BLaER1 (cell line): ENCODE measurements at regions not wholly inside any gene's neighbourhood (a gene's known extent, or its start where the extent isn't known, plus 50 kb on each side); places are given as distances from the start of the nearest gene placed in this dataset.

Experiments
- H3K27ac ChIP-seq: shearing (Covaris generic); formaldehyde crosslinking; 2 replicates; pipeline ENCODE4 v1.8.1; 2022
- H3K27me3 ChIP-seq: shearing (Covaris generic); formaldehyde crosslinking; 2 replicates; pipeline ENCODE4 v1.8.1; 2022
- H3K36me3 ChIP-seq: shearing (Covaris generic); formaldehyde crosslinking; 2 replicates; pipeline ENCODE4 v1.8.1; 2022
- H3K4me1 ChIP-seq: shearing (Covaris generic); formaldehyde crosslinking; 2 replicates; pipeline ENCODE4 v1.8.1; 2022
- H3K4me2 ChIP-seq: shearing (Covaris generic); formaldehyde crosslinking; 2 replicates; pipeline ENCODE4 v1.8.1; 2022
- H3K4me3 ChIP-seq: shearing (Covaris generic); formaldehyde crosslinking; 2 replicates; pipeline ENCODE4 v1.8.1; 2022
- H3K9ac ChIP-seq: shearing (Covaris generic); formaldehyde crosslinking; 2 replicates; pipeline ENCODE4 v1.8.1; 2022
- H3K9me3 ChIP-seq: shearing (Covaris generic); formaldehyde crosslinking; 2 replicates; pipeline ENCODE4 v1.8.1; 2022
- H4K20me1 ChIP-seq: shearing (Covaris generic); formaldehyde crosslinking; 2 replicates; pipeline ENCODE4 v1.8.1; 2022
- Cebpa-rat ChIP-seq: shearing (Covaris generic); IDR thresholded peaks from 2 replicates; pipeline ENCODE4 v1.8.1; 2022

- H3K27ac ChIP-seq = no peak overlapping the region
These were observed 139.0 kb upstream of the JADE1 start for GRCh38 chr4:128670513-128670912.

GRCh38 chr4:128668566-128668965 lies 140.9 kb upstream of the JADE1 start:
- Histone ChIP-seq H3K27me3 (no peaks in the 10 kb centered on the region), H3K9ac (no peak overlapping the region), H4K20me1 (no peaks in the 10 kb centered on the region), H3K9me3 (peaks cover 13% of the 10 kb centered on the region; the same call in 1 of the 2 replicates), H3K36me3 (no peaks in the 10 kb centered on the region), H3K27ac (no peak overlapping the region), H3K4me2 (no peak overlapping the region), H3K4me1 (no peaks in the 10 kb centered on the region), H3K4me3 (no peak overlapping the region)
- no peak for TF ChIP-seq Cebpa-rat

More at GRCh38 chr4:128670513-128670912, 139.0 kb upstream of the JADE1 start:
- Histone ChIP-seq H3K4me3 (no peak overlapping the region), H3K4me1 (peaks cover 12% of the 10 kb centered on the region), H3K27me3 (no peaks in the 10 kb centered on the region), H3K9me3 (peaks cover 15% of the 10 kb centered on the region; the same call in 1 of the 2 replicates), H3K36me3 (no peaks in the 10 kb centered on the region), H3K9ac (no peak overlapping the region), H3K4me2 (no peak overlapping the region), H4K20me1 (no peaks in the 10 kb centered on the region)
- TF ChIP-seq Cebpa-rat = no peak

DNA sequence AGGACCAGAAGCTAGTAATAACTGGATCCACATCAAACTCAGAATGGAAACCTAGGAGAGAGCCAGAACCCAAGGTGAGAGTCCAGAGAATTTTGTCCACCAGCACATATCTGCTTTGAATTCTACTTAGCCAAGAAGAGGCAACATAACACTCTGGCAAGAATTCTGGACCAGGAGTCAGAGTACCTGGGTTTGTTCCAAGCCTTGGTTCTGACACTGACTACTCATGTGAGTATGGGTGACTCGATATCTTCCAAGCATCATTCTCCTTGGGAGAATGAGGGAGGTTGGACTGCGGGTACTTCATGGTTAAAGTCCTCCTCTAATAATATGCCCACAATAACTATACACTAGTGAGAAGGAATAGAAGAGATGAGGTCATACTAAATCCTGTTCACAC lies 144.0 kb upstream of the JADE1 start:
- Histone ChIP-seq H4K20me1 (no peaks in the 10 kb centered on the region), H3K36me3 (no peaks in the 10 kb centered on the region), H3K4me3 (no peak overlapping the region), H3K27ac (no peak overlapping the region), H3K27me3 (no peaks in the 10 kb centered on the region), H3K4me2 (no peak overlapping the region), H3K9ac (no peak overlapping the region), H3K4me1 (no peaks in the 10 kb centered on the region), H3K9me3 (no peaks in the 10 kb centered on the region)
- TF ChIP-seq Cebpa-rat = no peak

DNA sequence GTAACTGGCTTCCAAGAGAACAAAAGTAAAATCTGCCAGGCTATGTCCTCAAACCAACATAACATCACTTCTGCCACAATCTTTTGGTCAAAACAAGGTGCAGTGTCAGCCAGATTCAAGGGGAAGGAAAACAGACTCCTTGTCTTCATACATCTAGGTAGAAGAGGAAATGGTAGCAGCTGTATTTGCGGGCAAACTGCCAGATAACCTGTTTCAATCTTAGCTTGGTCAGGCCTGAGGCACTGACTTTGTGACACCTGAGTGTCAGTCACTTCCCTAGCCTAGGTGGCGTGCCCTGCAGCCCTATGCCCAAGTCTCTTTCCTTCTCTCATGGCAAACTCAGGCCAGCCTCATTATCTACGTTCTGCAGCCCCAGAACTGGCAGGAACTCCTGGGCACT lies 146.2 kb upstream of the JADE1 start:
- H3K27ac ChIP-seq = no peak overlapping the region
- H3K4me1 ChIP-seq = peaks cover 6% of the 10 kb centered on the region
- TF ChIP-seq Cebpa-rat = no peak
- no peaks in the 10 kb centered on the region for H3K36me3 ChIP-seq
- no peak overlapping the region for H3K9ac ChIP-seq
- no peak overlapping the region for H3K4me3 ChIP-seq
- no peaks in the 10 kb centered on the region for H3K27me3 ChIP-seq
- no peaks in the 10 kb centered on the region for H3K9me3 ChIP-seq
- H3K4me2 ChIP-seq = no peak overlapping the region
- no peaks in the 10 kb centered on the region for H4K20me1 ChIP-seq

- Histone ChIP-seq H3K4me2 (no peak overlapping the region), H3K27ac (no peak overlapping the region), H3K9ac (no peak overlapping the region), H3K4me1 (peaks cover 13% of the 10 kb centered on the region), H3K9me3 (no peaks in the 10 kb centered on the region), H3K36me3 (no peaks in the 10 kb centered on the region), H4K20me1 (no peaks in the 10 kb centered on the region), H3K4me3 (no peak overlapping the region), H3K27me3 (no peaks in the 10 kb centered on the region)
- no peak for TF ChIP-seq Cebpa-rat
These were observed 148.0 kb upstream of the JADE1 start for GRCh38 chr4:128661479-128661878.

DNA sequence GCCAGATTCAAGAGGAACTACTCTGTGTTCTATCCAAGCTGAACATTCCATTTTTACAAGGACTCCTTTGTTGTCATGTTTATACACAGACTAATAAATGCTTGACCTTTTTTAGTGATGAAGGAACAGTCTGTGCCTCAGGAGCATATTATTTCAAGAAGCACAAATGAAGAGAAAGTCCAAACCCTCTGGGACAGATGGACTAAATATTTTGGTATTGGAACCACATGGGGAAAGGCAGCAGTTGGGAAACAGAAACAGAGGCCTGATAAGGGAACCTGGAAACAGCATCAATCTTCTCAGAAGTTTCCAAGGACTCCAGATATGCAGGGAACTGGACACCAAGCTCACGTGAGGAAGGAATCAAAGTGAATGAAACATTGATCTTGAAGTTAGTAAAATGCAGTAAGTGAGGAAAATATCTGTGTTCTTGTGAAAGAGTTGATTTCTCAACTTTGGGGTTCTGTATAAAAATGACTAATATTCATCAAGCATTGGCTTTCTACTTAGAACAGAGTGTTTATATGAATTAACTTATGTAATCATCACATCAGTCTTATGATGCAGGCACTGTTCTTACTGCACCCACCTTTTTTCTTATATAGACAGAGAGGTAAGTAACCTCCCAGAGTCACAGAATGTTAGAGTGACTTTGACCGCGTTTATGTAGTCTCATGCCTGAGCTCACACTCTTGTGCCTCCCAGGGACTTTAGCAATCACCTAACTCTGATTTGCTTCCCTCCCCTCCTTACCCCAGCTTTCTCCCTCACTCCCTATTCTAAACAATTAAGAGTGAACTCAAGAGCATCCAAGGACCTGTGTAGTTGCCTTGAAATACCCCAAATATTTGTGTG lies 148.9 kb upstream of the JADE1 start:
- Histone ChIP-seq H4K20me1 (no peaks in the 10 kb centered on the region), H3K4me3 (no peak overlapping the region), H3K4me1 (peaks cover 13% of the 10 kb centered on the region), H3K9me3 (0 out of 2 replicates have a peak, but pooled peaks cover under 1% of the 10 kb centered on the region), H3K4me2 (no peak overlapping the region), H3K27me3 (no peaks in the 10 kb centered on the region), H3K36me3 (no peaks in the 10 kb centered on the region), H3K9ac (no peak overlapping the region), H3K27ac (no peak overlapping the region)
- TF ChIP-seq Cebpa-rat = no peak

- Histone ChIP-seq H3K4me1 (peaks cover 13% of the 10 kb centered on the region), H4K20me1 (no peaks in the 10 kb centered on the region), H3K9ac (no peak overlapping the region), H3K4me2 (peak overlapping the region; percentile 47), H3K27ac (no peak overlapping the region), H3K27me3 (no peaks in the 10 kb centered on the region), H3K9me3 (peaks cover 22% of the 10 kb centered on the region), H3K36me3 (no peaks in the 10 kb centered on the region), H3K4me3 (no peak overlapping the region)
- TF ChIP-seq Cebpa-rat = no peak
These were observed 151.3 kb upstream of the JADE1 start for GRCh38 chr4:128658214-128658631.

GRCh38 chr4:128657638-128658037 lies 151.9 kb upstream of the JADE1 start:
- Histone ChIP-seq H3K9ac (no peak overlapping the region), H3K9me3 (peaks cover 22% of the 10 kb centered on the region), H3K27me3 (no peaks in the 10 kb centered on the region), H3K4me1 (peaks cover 13% of the 10 kb centered on the region), H3K4me2 (peak overlapping the region; percentile 47; the same call in 1 of the 2 replicates), H3K36me3 (no peaks in the 10 kb centered on the region), H4K20me1 (no peaks in the 10 kb centered on the region), H3K4me3 (no peak overlapping the region), H3K27ac (no peak overlapping the region)
- TF ChIP-seq Cebpa-rat = no peak

- H3K27ac ChIP-seq = no peak overlapping the region
- no peak overlapping the region for H3K9ac ChIP-seq
- H3K36me3 ChIP-seq = no peaks in the 10 kb centered on the region
- H3K4me3 ChIP-seq = no peak overlapping the region
- no peak overlapping the region for H3K4me2 ChIP-seq
- H3K4me1 ChIP-seq = peaks cover 13% of the 10 kb centered on the region
- H4K20me1 ChIP-seq = no peaks in the 10 kb centered on the region
- H3K27me3 ChIP-seq = no peaks in the 10 kb centered on the region
- peaks cover 22% of the 10 kb centered on the region for H3K9me3 ChIP-seq
- TF ChIP-seq Cebpa-rat = no peak
These were observed 155.0 kb upstream of the JADE1 start for GRCh38 chr4:128654465-128654864.

- peaks cover 22% of the 10 kb centered on the region for H3K9me3 ChIP-seq
- H3K9ac ChIP-seq = no peak overlapping the region
- H3K4me2 ChIP-seq = no peak overlapping the region
- TF ChIP-seq Cebpa-rat = no peak
- no peak overlapping the region for H3K4me3 ChIP-seq
- peaks cover 12% of the 10 kb centered on the region for H3K4me1 ChIP-seq
- H3K36me3 ChIP-seq = no peaks in the 10 kb centered on the region
- no peaks in the 10 kb centered on the region for H4K20me1 ChIP-seq
- H3K27me3 ChIP-seq = no peaks in the 10 kb centered on the region
- H3K27ac ChIP-seq = no peak overlapping the region
These were observed 155.7 kb upstream of the JADE1 start for GRCh38 chr4:128653527-128654444.
